Astrocyte (in vitro differentiated cells and primary cell): ENCODE measurements at regions not wholly inside any gene's neighbourhood (a gene's known extent, or its start where the extent isn't known, plus 50 kb on each side); places are given as distances from the start of the nearest gene placed in this dataset.

Experiments used
- DNase-seq: peaks from one replicate; pipeline ENCODE4 v3.0.0-alpha.2; 2010; ENCODE audit warnings: low read depth
- FAIRE-seq: peaks from 2 replicates; lab custom pipeline; 2011; peaks lifted over from hg19 to GRCh38; lab: Jason Lieb, UNC
- H2AFZ ChIP-seq: 2 replicates; pipeline ENCODE4 v1.6.0; 2012; ENCODE audit warnings: low read depth, low read length, inconsistent platforms
- H3K27ac ChIP-seq: 2 replicates; pipeline ENCODE4 v1.5.1; 2011; ENCODE audit warnings: low read depth, low read length, inconsistent platforms
- H3K27me3 ChIP-seq: 2 replicates; pipeline ENCODE4 v1.6.0; 2011; ENCODE audit warnings: low read length, inconsistent platforms; ENCODE audit not compliant: insufficient read depth
- H3K36me3 ChIP-seq: 2 replicates; pipeline ENCODE4 v1.5.1; 2011; ENCODE audit warnings: low read length, inconsistent platforms; ENCODE audit not compliant: insufficient read depth
- H3K4me1 ChIP-seq: 2 replicates; pipeline ENCODE4 v1.5.1; 2011; ENCODE audit warnings: low read length, inconsistent platforms; ENCODE audit not compliant: insufficient read depth
- H3K4me2 ChIP-seq: 2 replicates; pipeline ENCODE4 v1.6.0; 2012; ENCODE audit warnings: low read length, inconsistent platforms
- H3K4me3 ChIP-seq: 2 replicates; pipeline ENCODE4 v1.5.1; 2011; ENCODE audit warnings: low read depth, mild to moderate bottlenecking, low read length, inconsistent platforms; ENCODE audit not compliant: insufficient read depth
- H3K79me2 ChIP-seq: 2 replicates; pipeline ENCODE4 v1.6.0; 2012; ENCODE audit warnings: mild to moderate bottlenecking, low read length, inconsistent platforms; ENCODE audit not compliant: insufficient read depth
- H3K9ac ChIP-seq: 2 replicates; pipeline ENCODE4 v1.6.0; 2012; ENCODE audit warnings: mild to moderate bottlenecking, low read length, inconsistent platforms
- H3K9me3 ChIP-seq: 2 replicates; pipeline ENCODE4 v1.5.1; 2012; ENCODE audit warnings: low read depth, mild to moderate bottlenecking, low read length, inconsistent platforms; ENCODE audit not compliant: insufficient read depth
- H4K20me1 ChIP-seq: 2 replicates; pipeline ENCODE4 v1.6.0; 2012; ENCODE audit warnings: low read length, inconsistent platforms; ENCODE audit not compliant: insufficient read depth
- H3K27ac Mint-ChIP-seq: one replicate; pipeline ENCODE4 v1.8.0; 2021; ENCODE audit warnings: mild to moderate bottlenecking, mixed read lengths; ENCODE audit not compliant: unreplicated experiment
- H3K27me3 Mint-ChIP-seq: one replicate; pipeline ENCODE4 v1.8.0; 2021; ENCODE audit warnings: low read depth, mixed read lengths; ENCODE audit not compliant: unreplicated experiment
- H3K36me3 Mint-ChIP-seq: one replicate; pipeline ENCODE4 v1.8.0; 2021; ENCODE audit warnings: low read depth, mixed read lengths; ENCODE audit not compliant: unreplicated experiment
- H3K4me1 Mint-ChIP-seq: one replicate; pipeline ENCODE4 v1.8.0; 2021; ENCODE audit warnings: low read depth, mixed read lengths; ENCODE audit not compliant: unreplicated experiment
- H3K4me3 Mint-ChIP-seq: one replicate; pipeline ENCODE4 v1.8.0; 2021; ENCODE audit warnings: mild to moderate bottlenecking, moderate library complexity, mixed read lengths; ENCODE audit not compliant: unreplicated experiment
- H3K9me3 Mint-ChIP-seq: one replicate; pipeline ENCODE4 v1.8.0; 2021; ENCODE audit warnings: mild to moderate bottlenecking, mixed read lengths; ENCODE audit not compliant: unreplicated experiment
- EZH2 ChIP-seq: IDR thresholded peaks from 2 replicates; pipeline ENCODE4 v1.6.1; 2012; ENCODE audit warnings: mild to moderate bottlenecking, low read length, inconsistent platforms; ENCODE audit not compliant: insufficient read depth
- TF ChIP-seq, protein P1 (sequence below): IDR thresholded peaks from 2 replicates; pipeline ENCODE4 v1.5.1; 2011; ENCODE audit warnings: low read depth, mild to moderate bottlenecking, inconsistent platforms, low read length, moderate library complexity; ENCODE audit not compliant: insufficient read depth

DNA sequence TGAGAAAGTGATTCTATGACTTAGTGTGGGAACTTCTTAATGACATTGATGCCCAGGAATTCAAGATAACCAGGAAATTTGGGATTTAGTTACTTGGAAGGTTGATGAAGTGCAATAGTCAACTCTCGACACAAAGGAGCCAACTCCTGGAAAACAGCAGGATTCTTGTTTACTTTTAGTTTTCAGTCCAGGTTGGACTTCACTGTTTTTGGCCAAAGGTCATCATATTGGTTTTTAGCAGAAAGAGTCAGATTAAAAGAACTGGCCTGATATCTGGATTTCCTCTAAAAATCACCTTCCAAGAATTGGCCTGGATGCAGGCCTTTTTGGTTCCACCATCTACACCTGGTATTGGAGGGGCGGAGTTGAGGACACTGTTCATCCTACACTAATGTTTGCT is 60.1 kb upstream of the SALL1 start:
- no peak overlapping the region for H3K27ac ChIP-seq
- H3K36me3 ChIP-seq, result no peaks in the 10 kb centered on the region
- no peaks in the 10 kb centered on the region for H3K36me3 Mint-ChIP-seq
- TF ChIP-seq, protein P1, sequence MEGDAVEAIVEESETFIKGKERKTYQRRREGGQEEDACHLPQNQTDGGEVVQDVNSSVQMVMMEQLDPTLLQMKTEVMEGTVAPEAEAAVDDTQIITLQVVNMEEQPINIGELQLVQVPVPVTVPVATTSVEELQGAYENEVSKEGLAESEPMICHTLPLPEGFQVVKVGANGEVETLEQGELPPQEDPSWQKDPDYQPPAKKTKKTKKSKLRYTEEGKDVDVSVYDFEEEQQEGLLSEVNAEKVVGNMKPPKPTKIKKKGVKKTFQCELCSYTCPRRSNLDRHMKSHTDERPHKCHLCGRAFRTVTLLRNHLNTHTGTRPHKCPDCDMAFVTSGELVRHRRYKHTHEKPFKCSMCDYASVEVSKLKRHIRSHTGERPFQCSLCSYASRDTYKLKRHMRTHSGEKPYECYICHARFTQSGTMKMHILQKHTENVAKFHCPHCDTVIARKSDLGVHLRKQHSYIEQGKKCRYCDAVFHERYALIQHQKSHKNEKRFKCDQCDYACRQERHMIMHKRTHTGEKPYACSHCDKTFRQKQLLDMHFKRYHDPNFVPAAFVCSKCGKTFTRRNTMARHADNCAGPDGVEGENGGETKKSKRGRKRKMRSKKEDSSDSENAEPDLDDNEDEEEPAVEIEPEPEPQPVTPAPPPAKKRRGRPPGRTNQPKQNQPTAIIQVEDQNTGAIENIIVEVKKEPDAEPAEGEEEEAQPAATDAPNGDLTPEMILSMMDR, result no peak
- TF ChIP-seq EZH2, result no peak
- H3K27ac Mint-ChIP-seq, result no peak overlapping the region
- no peaks in the 10 kb centered on the region for H4K20me1 ChIP-seq
- H3K4me1 Mint-ChIP-seq, result no peaks in the 10 kb centered on the region
- no peak overlapping the region for H3K4me3 ChIP-seq
- H3K79me2 ChIP-seq, result no peaks in the 10 kb centered on the region
- H3K27me3 ChIP-seq, result no peaks in the 10 kb centered on the region
- no peaks in the 10 kb centered on the region for H3K4me1 ChIP-seq
- H3K9ac ChIP-seq, result no peak overlapping the region
- no peak overlapping the region for H2AFZ ChIP-seq
- H3K9me3 ChIP-seq, result no peaks in the 10 kb centered on the region
- no peak overlapping the region for H3K4me3 Mint-ChIP-seq
- FAIRE-seq (no peak), DNase-seq (no peak)
- H3K9me3 Mint-ChIP-seq, result no peaks in the 10 kb centered on the region
- no peak overlapping the region for H3K4me2 ChIP-seq
- H3K27me3 Mint-ChIP-seq, result no peaks in the 10 kb centered on the region

DNA sequence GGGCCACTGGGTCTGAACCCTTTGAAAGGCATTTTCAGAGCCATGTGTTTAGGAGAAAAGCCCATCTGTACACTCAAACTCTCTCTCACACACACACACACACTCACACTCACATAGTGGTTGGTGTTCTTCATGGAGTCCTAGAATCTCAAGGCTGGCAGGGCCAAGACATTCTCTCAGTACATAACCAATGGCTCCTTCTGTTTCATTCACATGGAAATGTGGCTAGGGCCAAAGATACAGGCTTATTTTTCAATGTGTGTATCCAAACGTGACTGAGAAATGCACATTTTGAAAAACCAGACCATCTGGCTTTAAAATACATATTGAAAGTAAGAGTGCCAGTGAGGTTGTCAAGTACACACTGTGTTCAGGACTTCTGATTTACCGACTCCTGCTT is 59.0 kb upstream of the SALL1 start:
- Histone ChIP-seq H3K9ac (no peak overlapping the region), H3K4me1 (no peaks in the 10 kb centered on the region), H3K36me3 (no peaks in the 10 kb centered on the region), H2AFZ (no peak overlapping the region), H3K9me3 (no peaks in the 10 kb centered on the region), H3K27me3 (no peaks in the 10 kb centered on the region), H3K79me2 (no peaks in the 10 kb centered on the region), H3K27ac (no peak overlapping the region), H3K4me2 (no peak overlapping the region), H3K4me3 (no peak overlapping the region), H4K20me1 (no peaks in the 10 kb centered on the region)
- Mint-ChIP-seq H3K4me3 (no peak overlapping the region), H3K9me3 (no peaks in the 10 kb centered on the region), H3K4me1 (no peaks in the 10 kb centered on the region), H3K27me3 (no peaks in the 10 kb centered on the region), H3K27ac (no peak overlapping the region), H3K36me3 (no peaks in the 10 kb centered on the region)
- TF ChIP-seq, protein P1, result no peak
- TF ChIP-seq EZH2, result no peak
- no peak for DNase-seq
- FAIRE-seq, result no peak

DNA sequence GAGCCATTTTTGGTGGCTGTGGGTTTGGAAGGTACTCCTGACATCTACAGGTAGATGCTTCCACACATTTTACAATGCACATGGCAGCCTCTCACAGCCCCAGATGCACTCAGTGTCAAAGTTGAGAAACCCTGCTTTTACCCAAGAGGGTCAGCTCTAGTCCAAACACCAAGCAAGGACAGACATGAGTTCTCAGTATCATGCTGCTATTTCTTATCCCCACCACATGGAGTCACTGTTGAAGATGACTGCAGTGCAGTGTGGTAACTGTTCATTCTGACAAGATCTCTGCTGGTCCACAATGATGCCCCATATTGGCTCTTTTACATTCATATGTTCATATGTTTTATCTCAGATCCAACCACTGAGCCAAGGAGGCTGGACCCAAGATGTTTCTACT is 50.5 kb upstream of the SALL1 start:
- no peak overlapping the region for H3K27ac ChIP-seq
- no peak for FAIRE-seq
- H3K27ac Mint-ChIP-seq, result no peak overlapping the region

More for the DNA sequence above, 50.5 kb upstream of the SALL1 start:
- no peaks in the 10 kb centered on the region for H3K79me2 ChIP-seq
- H3K9ac ChIP-seq, result no peak overlapping the region
- no peaks in the 10 kb centered on the region for H4K20me1 ChIP-seq
- H3K4me1 ChIP-seq, result no peaks in the 10 kb centered on the region
- Mint-ChIP-seq H3K4me3 (no peak overlapping the region), H3K36me3 (no peaks in the 10 kb centered on the region), H3K27me3 (no peaks in the 10 kb centered on the region), H3K4me1 (no peaks in the 10 kb centered on the region), H3K9me3 (peaks cover 10% of the 10 kb centered on the region)
- no peak overlapping the region for H3K4me2 ChIP-seq
- DNase-seq, result no peak
- TF ChIP-seq, protein P1, result no peak
- no peak for TF ChIP-seq EZH2
- H3K36me3 ChIP-seq, result no peaks in the 10 kb centered on the region
- H3K4me3 ChIP-seq, result no peak overlapping the region
- H3K27me3 ChIP-seq, result no peaks in the 10 kb centered on the region
- H3K9me3 ChIP-seq, result peaks cover 13% of the 10 kb centered on the region
- H2AFZ ChIP-seq, result no peak overlapping the region
